HCT116 (cell line): ENCODE measurements at regions not wholly inside any gene's neighbourhood (a gene's known extent, or its start where the extent isn't known, plus 50 kb on each side); places are given as distances from the start of the nearest gene placed in this dataset.

ENCODE experiments used
- CEBPB ChIP-seq: IDR thresholded peaks from 2 replicates; pipeline ENCODE4 v1.6.1; 2012; ENCODE audit warnings: low read depth
- CTCF ChIP-seq, 3 experiments: fragments of 200-600 bp in 1 of 3; sonication (generic) in 1 of 3; IDR thresholded peaks in 2 of 3; conservative IDR thresholded peaks in 1 of 3; 2 replicates each; pipeline ENCODE4 v1.5.1; 2012 to 2017; ENCODE audit warnings: low read depth in 2 of 3, low read length in 2 of 3, antibody characterized with exemption in 1 of 3, borderline replicate concordance in 1 of 3, control low read depth in 1 of 3, mild to moderate bottlenecking in 1 of 3, mixed read lengths in 1 of 3, mixed run types in 1 of 3, moderate library complexity in 1 of 3; ENCODE audit not compliant: insufficient read depth in 1 of 3
- EZH2 ChIP-seq: fragments of 200-600 bp; sonication (generic); IDR thresholded peaks from 2 replicates; pipeline ENCODE4 v1.6.1; 2017; ENCODE audit warnings: antibody characterized with exemption, mixed run types
- EZH2phosphoT487 ChIP-seq: fragments of 200-600 bp; IDR thresholded peaks from 2 replicates; pipeline ENCODE4 v1.6.1; 2018; ENCODE audit warnings: antibody characterized with exemption, borderline replicate concordance
- FOSL1 ChIP-seq: IDR thresholded peaks from 2 replicates; pipeline ENCODE4 v1.6.1; 2012; ENCODE audit warnings: low read depth
- JUND ChIP-seq: IDR thresholded peaks from 2 replicates; pipeline ENCODE4 v1.6.1; 2012
- POLR2A ChIP-seq: IDR thresholded peaks from 2 replicates; pipeline ENCODE4 v1.7.0; 2011; ENCODE audit warnings: borderline replicate concordance; ENCODE audit not compliant: insufficient read depth, insufficient read length; ENCODE audit errors: extremely low read depth
- POLR2AphosphoS5 ChIP-seq: IDR thresholded peaks from 2 replicates; pipeline ENCODE4 v1.6.1; 2011; ENCODE audit warnings: mild to moderate bottlenecking, low read depth, low read length, moderate library complexity
- REST ChIP-seq: IDR thresholded peaks from 2 replicates; pipeline ENCODE4 v1.6.1; 2012; ENCODE audit warnings: low read depth
- ZNF274 ChIP-seq: fragments of 200-500 bp; sonication (Bioruptor generic); IDR thresholded peaks from 2 replicates; pipeline ENCODE4 v1.6.1; 2014; ENCODE audit warnings: mild to moderate bottlenecking, low read depth, low read length, inconsistent platforms

DNA sequence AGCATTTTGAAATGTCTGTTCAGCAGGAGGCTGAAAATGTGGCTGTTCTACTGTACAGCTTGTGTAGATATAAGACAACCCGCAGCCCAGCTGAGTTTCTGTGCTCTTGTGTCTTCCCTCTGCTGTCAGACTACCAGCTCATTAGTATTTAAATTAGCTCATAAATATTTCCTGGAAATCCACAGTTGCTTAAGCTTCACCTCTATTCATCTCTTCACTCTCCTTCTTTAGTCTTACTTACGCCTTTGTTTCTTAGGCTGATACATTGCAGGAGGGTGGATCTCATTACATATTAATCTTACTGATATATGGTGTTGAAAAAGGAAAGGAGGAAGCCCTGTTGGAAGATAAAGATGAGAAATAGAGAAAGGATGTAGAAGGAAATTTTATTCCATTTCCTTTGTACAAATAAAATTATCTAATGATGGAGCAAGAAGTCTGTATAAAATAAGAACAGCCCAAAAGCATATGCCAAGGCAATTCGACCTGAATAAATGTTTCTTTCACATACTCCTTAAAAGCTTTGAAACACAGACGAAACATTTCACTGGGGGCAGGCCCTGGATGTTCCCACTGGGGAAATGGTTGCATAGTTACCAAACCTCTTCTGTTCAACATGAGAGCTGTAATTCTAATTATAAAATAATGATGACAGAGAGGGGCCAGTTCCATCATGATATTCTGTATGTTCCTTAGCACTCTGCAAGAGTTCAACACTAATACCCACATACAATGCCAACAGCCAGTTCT lies 111.8 kb upstream of the APC start:
- TF ChIP-seq CEBPB (no peak), CTCF (IDR thresholded peaks at IDR 0.05 in 2 of 3, conservative IDR thresholded peaks at IDR 0.05 in 1 of 3; ENCODE audit: borderline replicate concordance in 1 of 3, insufficient read depth in 1 of 3, low read depth in 2 of 3, low read length in 2 of 3) (no peak), FOSL1 (no peak), ZNF274 (no peak), POLR2A (no peak), EZH2phosphoT487 (no peak), POLR2AphosphoS5 (no peak), EZH2 (no peak), JUND (no peak), REST (no peak)
